ENCODE measurements at regions not wholly inside any gene's neighbourhood (a gene's known extent, or its start where the extent isn't known, plus 50 kb on each side); places are given as distances from the start of the nearest gene placed in this dataset.
"Not testable (repeated sequence)": the region's sequence is repeated elsewhere in the genome, so short reads cannot be mapped to it uniquely, and the experiment has no call there.

DNA sequence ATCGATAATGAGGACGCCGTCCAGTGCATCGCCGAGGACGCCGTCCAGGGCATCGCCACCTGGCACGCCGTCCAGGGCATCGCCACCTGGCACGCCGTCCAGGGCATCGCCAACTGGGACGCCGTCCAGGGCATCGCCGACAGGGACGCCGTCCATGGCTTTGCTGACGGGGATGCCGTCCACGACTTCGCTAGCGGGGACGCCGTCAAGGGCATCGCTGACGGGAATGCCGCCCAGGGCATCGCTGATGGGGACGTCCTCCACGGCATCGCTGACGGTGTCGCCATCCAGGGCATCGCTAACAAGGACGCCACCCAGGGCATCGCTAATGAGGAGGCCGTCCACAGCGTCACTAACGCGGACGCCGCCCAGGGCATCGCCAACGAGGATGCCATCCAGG is 946.5 kb downstream of the TUBA3C start:
- H3K9me3 ChIP-seq (replicated peaks; ENCODE audit: control insufficient read depth, insufficient read depth, low read depth, low read length), result peaks cover 5% of the 10 kb centered on the region
- 83% methylated on average over 23 of the region's 47 CpGs for WGBS (ENCODE audit: insufficient coverage, low coverage, missing lambda C conversion rate)
- no peaks in the 10 kb centered on the region for H3K79me2 ChIP-seq (ENCODE audit: control insufficient read depth, insufficient read depth, low read length)
- ATAC-seq (no peak), DNase-seq (ENCODE audit: extremely low read depth in 1 of 4, low spot score in 3 of 4) (no peak), FAIRE-seq (no peak)
- no peaks in the 10 kb centered on the region for H3K27me3 ChIP-seq (ENCODE audit: control insufficient read depth in 2 of 2, insufficient read depth in 2 of 2, low read length in 2 of 2)
- ChIA-PET POLR2A (no interaction called here), CTCF (ENCODE audit: low intra/inter-chr PET ratio) (no interaction called here)
- H3K4me1 ChIP-seq (replicated peaks in 1 of 2; ENCODE audit: control insufficient read depth in 2 of 2, insufficient read depth in 2 of 2, low read length in 2 of 2), result no peaks in the 10 kb centered on the region
- no peak overlapping the region for H3K4me3 ChIP-seq
- no peaks in the 10 kb centered on the region for H3K9me1 ChIP-seq (ENCODE audit: control insufficient read depth, insufficient read depth, low read length)
- in situ Hi-C loops (cut with MboI), result no loop called here
- no peaks in the 10 kb centered on the region for H4K20me1 ChIP-seq (replicated peaks; ENCODE audit: control insufficient read depth, insufficient read depth, low read length)
- no peaks in the 10 kb centered on the region for H3K36me3 ChIP-seq (ENCODE audit: control insufficient read depth, insufficient read depth, low read length)
- no peak overlapping the region for H2AFZ ChIP-seq (ENCODE audit: low read depth, low read length)
- no peak overlapping the region for H3K4me2 ChIP-seq (ENCODE audit: insufficient read depth, low read length)
- H3K9ac ChIP-seq (ENCODE audit: insufficient read depth in 1 of 2, low read depth in 2 of 2, low read length in 2 of 2), result no peak overlapping the region
- BruUV-seq (replicated peaks), result no TSS peak
- intact Hi-C loops (cut with micrococcal nuclease), result no loop called here
- H3K27ac ChIP-seq (ENCODE audit: extremely low read depth, low read depth, low read length), result no peak overlapping the region
- no peak for TF ChIP-seq FOSL1 (tag; conservative IDR thresholded peaks at IDR 0.05)
- TF ChIP-seq, protein P1, sequence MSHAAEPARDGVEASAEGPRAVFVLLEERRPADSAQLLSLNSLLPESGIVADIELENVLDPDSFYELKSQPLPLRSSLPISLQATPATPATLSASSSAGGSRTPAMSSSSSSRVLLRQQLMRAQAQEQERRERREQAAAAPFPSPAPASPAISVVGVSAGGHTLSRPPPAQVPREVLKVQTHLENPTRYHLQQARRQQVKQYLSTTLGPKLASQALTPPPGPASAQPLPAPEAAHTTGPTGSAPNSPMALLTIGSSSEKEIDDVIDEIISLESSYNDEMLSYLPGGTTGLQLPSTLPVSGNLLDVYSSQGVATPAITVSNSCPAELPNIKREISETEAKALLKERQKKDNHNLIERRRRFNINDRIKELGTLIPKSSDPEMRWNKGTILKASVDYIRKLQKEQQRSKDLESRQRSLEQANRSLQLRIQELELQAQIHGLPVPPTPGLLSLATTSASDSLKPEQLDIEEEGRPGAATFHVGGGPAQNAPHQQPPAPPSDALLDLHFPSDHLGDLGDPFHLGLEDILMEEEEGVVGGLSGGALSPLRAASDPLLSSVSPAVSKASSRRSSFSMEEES (CRISPR knock-in tag; IDR thresholded peaks at IDR 0.05), result no peak
- no peak for TF ChIP-seq NCOA6 (IDR thresholded peaks at IDR 0.05)
- no peak for TF ChIP-seq STAT5A (IDR thresholded peaks at IDR 0.05; ENCODE audit: borderline replicate concordance, low read length)
- TF ChIP-seq ZNF668 (CRISPR knock-in tag; IDR thresholded peaks at IDR 0.05), result no peak
- TF ChIP-seq MBD2 (IDR thresholded peaks at IDR 0.05; ENCODE audit: borderline replicate concordance, low read depth), result no peak
- TF ChIP-seq, protein P2, sequence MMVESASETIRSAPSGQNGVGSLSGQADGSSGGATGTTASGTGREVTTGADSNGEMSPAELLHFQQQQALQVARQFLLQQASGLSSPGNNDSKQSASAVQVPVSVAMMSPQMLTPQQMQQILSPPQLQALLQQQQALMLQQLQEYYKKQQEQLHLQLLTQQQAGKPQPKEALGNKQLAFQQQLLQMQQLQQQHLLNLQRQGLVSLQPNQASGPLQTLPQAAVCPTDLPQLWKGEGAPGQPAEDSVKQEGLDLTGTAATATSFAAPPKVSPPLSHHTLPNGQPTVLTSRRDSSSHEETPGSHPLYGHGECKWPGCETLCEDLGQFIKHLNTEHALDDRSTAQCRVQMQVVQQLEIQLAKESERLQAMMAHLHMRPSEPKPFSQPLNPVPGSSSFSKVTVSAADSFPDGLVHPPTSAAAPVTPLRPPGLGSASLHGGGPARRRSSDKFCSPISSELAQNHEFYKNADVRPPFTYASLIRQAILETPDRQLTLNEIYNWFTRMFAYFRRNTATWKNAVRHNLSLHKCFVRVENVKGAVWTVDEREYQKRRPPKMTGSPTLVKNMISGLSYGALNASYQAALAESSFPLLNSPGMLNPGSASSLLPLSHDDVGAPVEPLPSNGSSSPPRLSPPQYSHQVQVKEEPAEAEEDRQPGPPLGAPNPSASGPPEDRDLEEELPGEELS (CRISPR knock-in tag; IDR thresholded peaks at IDR 0.05; ENCODE audit: borderline replicate concordance), result no peak
- no peak for TF ChIP-seq ZZZ3 (IDR thresholded peaks at IDR 0.05)
- no peak for TF ChIP-seq SOX6 (IDR thresholded peaks at IDR 0.05)
- TF ChIP-seq, protein P3, sequence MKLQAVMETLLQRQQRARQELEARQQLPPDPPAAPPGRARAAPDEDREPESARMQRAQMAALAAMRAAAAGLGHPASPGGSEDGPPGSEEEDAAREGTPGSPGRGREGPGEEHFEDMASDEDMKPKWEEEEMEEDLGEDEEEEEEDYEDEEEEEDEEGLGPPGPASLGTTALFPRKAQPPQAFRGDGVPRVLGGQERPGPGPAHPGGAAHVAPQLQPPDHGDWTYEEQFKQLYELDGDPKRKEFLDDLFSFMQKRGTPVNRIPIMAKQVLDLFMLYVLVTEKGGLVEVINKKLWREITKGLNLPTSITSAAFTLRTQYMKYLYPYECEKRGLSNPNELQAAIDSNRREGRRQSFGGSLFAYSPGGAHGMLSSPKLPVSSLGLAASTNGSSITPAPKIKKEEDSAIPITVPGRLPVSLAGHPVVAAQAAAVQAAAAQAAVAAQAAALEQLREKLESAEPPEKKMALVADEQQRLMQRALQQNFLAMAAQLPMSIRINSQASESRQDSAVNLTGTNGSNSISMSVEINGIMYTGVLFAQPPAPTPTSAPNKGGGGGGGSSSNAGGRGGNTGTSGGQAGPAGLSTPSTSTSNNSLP (IDR thresholded peaks at IDR 0.05; ENCODE audit: borderline replicate concordance, low read depth, low read length), result no peak
- TF ChIP-seq ZNF445 (CRISPR knock-in tag; IDR thresholded peaks at IDR 0.05; ENCODE audit: low read depth), result no peak
- TF ChIP-seq SRSF1 (IDR thresholded peaks at IDR 0.05; ENCODE audit: low read depth, low read length), result no peak
- TF ChIP-seq CBX3 (IDR thresholded peaks at IDR 0.05; ENCODE audit: borderline replicate concordance in 1 of 2, low read length in 2 of 2), result no peak

DNA sequence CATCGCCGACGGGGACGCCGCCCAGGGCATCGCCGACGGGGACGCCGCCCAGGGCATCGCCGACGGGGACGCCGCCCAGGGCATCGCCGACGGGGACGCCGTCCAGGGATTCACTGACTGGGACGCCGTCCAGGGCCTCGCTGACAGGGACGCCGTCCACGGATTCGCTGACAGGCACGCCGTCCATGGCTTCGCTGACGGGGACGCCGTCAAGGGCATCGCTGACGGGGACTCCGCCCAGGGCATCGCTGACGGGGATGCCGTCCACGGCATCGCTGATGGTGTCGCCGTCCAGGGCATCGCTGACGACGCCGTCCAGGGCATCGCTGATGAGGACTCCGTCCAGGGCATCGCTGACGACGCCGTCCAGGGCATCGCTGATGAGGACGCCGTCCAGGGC is 947.2 kb downstream of the TUBA3C start:
- in situ Hi-C loops (cut with MboI); FAIRE-seq: not testable (repeated sequence)

More for the DNA sequence above, 947.2 kb downstream of the TUBA3C start:
- DNase-seq (ENCODE audit: extremely low read depth in 1 of 4, low spot score in 3 of 4); H4K20me1 ChIP-seq (replicated peaks; ENCODE audit: control insufficient read depth, insufficient read depth, low read length); H3K27me3 ChIP-seq (ENCODE audit: control insufficient read depth in 2 of 2, insufficient read depth in 2 of 2, low read length in 2 of 2); H3K79me2 ChIP-seq (ENCODE audit: control insufficient read depth, insufficient read depth, low read length); ATAC-seq; H3K9me3 ChIP-seq (replicated peaks; ENCODE audit: control insufficient read depth, insufficient read depth, low read depth, low read length); POLR2A ChIA-PET; H3K4me3 ChIP-seq; BruUV-seq (replicated peaks); H2AFZ ChIP-seq (ENCODE audit: low read depth, low read length); H3K9me1 ChIP-seq (ENCODE audit: control insufficient read depth, insufficient read depth, low read length); H3K9ac ChIP-seq (ENCODE audit: insufficient read depth in 1 of 2, low read depth in 2 of 2, low read length in 2 of 2); H3K4me2 ChIP-seq (ENCODE audit: insufficient read depth, low read length); CTCF ChIA-PET (ENCODE audit: low intra/inter-chr PET ratio); H3K36me3 ChIP-seq (ENCODE audit: control insufficient read depth, insufficient read depth, low read length); H3K4me1 ChIP-seq (replicated peaks in 1 of 2; ENCODE audit: control insufficient read depth in 2 of 2, insufficient read depth in 2 of 2, low read length in 2 of 2); intact Hi-C loops (cut with micrococcal nuclease); H3K27ac ChIP-seq (ENCODE audit: extremely low read depth, low read depth, low read length): not testable (repeated sequence)
- WGBS (ENCODE audit: insufficient coverage, low coverage, missing lambda C conversion rate), result 77% methylated on average over 36 of the region's 56 CpGs

Data from K562 (cell line).